Ascending aorta (tissue), 2 donors: ENCODE measurements at regions not wholly inside any gene's neighbourhood (a gene's known extent, or its start where the extent isn't known, plus 50 kb on each side); places are given as distances from the start of the nearest gene placed in this dataset.

Experiments
- DNase-seq, 2 donors: peaks; one replicate each; pipeline ENCODE4 v3.0.0-alpha.2; 2019; ENCODE audit warnings: low spot score in 2 of 2
- H3K27ac ChIP-seq, 2 donors: fragments of 200-600 bp; sonication (generic); one replicate each; pipeline ENCODE4 v1.5.1; 2016 to 2017; ENCODE audit warnings: mild to moderate bottlenecking in 1 of 2
- H3K27me3 ChIP-seq: fragments of 200-600 bp; sonication (generic); one replicate; pipeline ENCODE4 v1.5.1; 2017
- H3K36me3 ChIP-seq, 2 donors: fragments of 200-600 bp; sonication (generic); one replicate each; pipeline ENCODE4 v1.5.1; 2016
- H3K4me1 ChIP-seq, 2 donors: fragments of 200-600 bp; sonication (generic); one replicate each; pipeline ENCODE4 v1.5.1; 2016 to 2017; ENCODE audit warnings: mild to moderate bottlenecking in 1 of 2
- H3K4me3 ChIP-seq, 2 donors: fragments of 200-600 bp; sonication (generic); one replicate each; pipeline ENCODE4 v1.5.1; 2016 to 2017; ENCODE audit warnings: mild to moderate bottlenecking in 1 of 2
- H3K9me3 ChIP-seq, 2 donors: fragments of 200-600 bp; sonication (generic); one replicate each; pipeline ENCODE4 v1.5.1; 2016
- CTCF ChIP-seq, 3 experiments: fragments of 200-600 bp in 2 of 3; fragments of 450-650 bp in 1 of 3; sonication (generic) in 2 of 3; IDR thresholded peaks; one replicate each; pipeline ENCODE4 v1.5.1; 2016 to 2019; ENCODE audit warnings: antibody characterized with exemption in 3 of 3, mild to moderate bottlenecking in 1 of 3, moderate library complexity in 1 of 3
- intact Hi-C: fragments of 100-400 bp; cut with DNase I; formaldehyde crosslinking; loops from one replicate; pipeline ENCODE4 v1.15.1; 2023

- Histone ChIP-seq H3K27me3 (no peaks in the 10 kb centered on the region), H3K4me3 (no peak overlapping the region), H3K9me3 (no peaks in the 10 kb centered on the region), H3K27ac (no peak overlapping the region), H3K36me3 (no peaks in the 10 kb centered on the region), H3K4me1 (peaks cover 3 to 11% of the 10 kb centered on the region in 2 donors)
- DNase-seq: no peak
- intact Hi-C loops: no loop called here
- TF ChIP-seq CTCF (IDR thresholded peaks at IDR 0.05): no peak
Measured at GRCh38 chr10:3413937-3414666, 241.5 kb upstream of the PITRM1 start.

GRCh38 chr10:3412646-3413045 is 240.1 kb upstream of the PITRM1 start:
- no peaks in the 10 kb centered on the region for H3K27me3 ChIP-seq
- H3K4me3 ChIP-seq: no peak overlapping the region
- no peak for DNase-seq
- intact Hi-C loops: no loop called here
- TF ChIP-seq CTCF (IDR thresholded peaks at IDR 0.05): no peak
- no peaks in the 10 kb centered on the region for H3K4me1 ChIP-seq
- H3K9me3 ChIP-seq: no peaks in the 10 kb centered on the region
- H3K27ac ChIP-seq: no peak overlapping the region
- H3K36me3 ChIP-seq: no peaks in the 10 kb centered on the region

GRCh38 chr10:3412071-3412582 is 239.5 kb upstream of the PITRM1 start:
- no peak for DNase-seq
- H3K27me3 ChIP-seq: no peaks in the 10 kb centered on the region
- TF ChIP-seq CTCF (IDR thresholded peaks at IDR 0.05): no peak
- intact Hi-C loops: no loop called here
- H3K4me1 ChIP-seq: no peaks in the 10 kb centered on the region
- H3K9me3 ChIP-seq: no peaks in the 10 kb centered on the region
- no peak overlapping the region for H3K4me3 ChIP-seq
- H3K36me3 ChIP-seq: no peaks in the 10 kb centered on the region
- H3K27ac ChIP-seq: no peak overlapping the region

DNA sequence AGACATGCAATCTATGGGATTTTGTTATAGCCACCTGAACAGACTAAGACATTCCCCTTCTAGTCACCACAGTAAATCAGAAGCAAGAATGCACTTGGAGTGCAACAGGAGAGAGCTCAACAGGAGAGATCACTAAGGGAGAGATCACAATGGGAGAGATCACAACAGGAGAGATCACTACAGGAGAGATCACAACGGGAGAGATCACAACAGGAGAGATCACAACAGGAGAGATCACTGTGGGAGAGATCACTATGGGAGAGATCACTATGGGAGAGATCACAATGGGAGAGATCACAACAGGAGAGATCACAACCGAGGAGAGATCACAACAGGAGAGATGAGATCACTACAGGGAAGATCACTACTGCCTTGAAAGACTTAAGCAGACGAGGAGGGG is 238.5 kb upstream of the PITRM1 start:
- intact Hi-C loops: no loop called here
- Histone ChIP-seq H3K4me1 (no peaks in the 10 kb centered on the region), H3K36me3 (no peaks in the 10 kb centered on the region), H3K27ac (no peak overlapping the region), H3K4me3 (no peak overlapping the region), H3K9me3 (no peaks in the 10 kb centered on the region), H3K27me3 (no peaks in the 10 kb centered on the region)
- TF ChIP-seq CTCF (IDR thresholded peaks at IDR 0.05): no peak
- no peak for DNase-seq

- Histone ChIP-seq H3K9me3 (no peaks in the 10 kb centered on the region), H3K27ac (no peak overlapping the region), H3K4me1 (no peaks in the 10 kb centered on the region), H3K4me3 (no peak overlapping the region), H3K27me3 (no peaks in the 10 kb centered on the region), H3K36me3 (no peaks in the 10 kb centered on the region)
- no peak for TF ChIP-seq CTCF (IDR thresholded peaks at IDR 0.05)
- DNase-seq: no peak
- intact Hi-C loops: no loop called here
Measured at GRCh38 chr10:3409928-3410327, 237.3 kb upstream of the PITRM1 start.
